SK-N-SH treated with all-trans-retinoic acid at 6 μM for 48 hours (cell line): ENCODE measurements at regions not wholly inside any gene's neighbourhood (a gene's known extent, or its start where the extent isn't known, plus 50 kb on each side); places are given as distances from the start of the nearest gene placed in this dataset.

Experiments
- ARNTL ChIP-seq: fragments of 450-650 bp; formaldehyde crosslinking; IDR thresholded peaks from 2 replicates; pipeline ENCODE4 v1.5.0; 2020; ENCODE audit warnings: low read depth, mild to moderate bottlenecking, moderate library complexity, borderline replicate concordance
- BACH2 ChIP-seq: fragments of 250-450 bp; sonication (Bioruptor Pico); IDR thresholded peaks from 2 replicates; pipeline ENCODE4 v1.9.0; 2021; ENCODE audit warnings: mild to moderate bottlenecking, borderline replicate concordance
- ISL1 ChIP-seq: fragments of 250-450 bp; sonication (Bioruptor Pico); IDR thresholded peaks from 2 replicates; pipeline ENCODE4 v2.1.2; 2022; ENCODE audit warnings: mild to moderate bottlenecking, moderate library complexity
- OSR1 ChIP-seq: fragments of 250-450 bp; sonication (Bioruptor Pico); IDR thresholded peaks from 2 replicates; pipeline ENCODE4 v1.8.0; 2022; ENCODE audit warnings: moderate library complexity, mild to moderate bottlenecking, inconsistent platforms
- PATZ1 ChIP-seq: fragments of 250-450 bp; sonication (Bioruptor Pico); IDR thresholded peaks from 2 replicates; pipeline ENCODE4 v1.8.0; 2020; ENCODE audit warnings: mild to moderate bottlenecking, moderate library complexity, borderline replicate concordance
- RARB ChIP-seq: fragments of 250-450 bp; sonication (Bioruptor Pico); IDR thresholded peaks from 2 replicates; pipeline ENCODE4 v1.8.0; 2021; ENCODE audit warnings: mild to moderate bottlenecking, moderate library complexity
- SNAI2 ChIP-seq: fragments of 250-450 bp; sonication (Bioruptor Pico); IDR thresholded peaks from 2 replicates; pipeline ENCODE4 v1.5.0; 2020; ENCODE audit warnings: mild to moderate bottlenecking, moderate library complexity
- TCF4 ChIP-seq: fragments of 250-450 bp; sonication (Bioruptor Pico); IDR thresholded peaks from 2 replicates; pipeline ENCODE4 v1.8.0; 2021; ENCODE audit warnings: mild to moderate bottlenecking, moderate library complexity, borderline replicate concordance
- TSHZ2 ChIP-seq: fragments of 250-450 bp; sonication (Bioruptor Pico); IDR thresholded peaks from 2 replicates; pipeline ENCODE4 v1.5.0; 2020; ENCODE audit warnings: mild to moderate bottlenecking, moderate library complexity
- ZFP3 ChIP-seq: fragments of 250-450 bp; sonication (Bioruptor Pico); IDR thresholded peaks from 2 replicates; pipeline ENCODE4 v1.5.0; 2020; ENCODE audit warnings: mild to moderate bottlenecking, moderate library complexity
- ZFP30 ChIP-seq: fragments of 450-650 bp; formaldehyde crosslinking; IDR thresholded peaks from 2 replicates; pipeline ENCODE4 v1.5.0; 2022; ENCODE audit warnings: mild to moderate bottlenecking, moderate library complexity
- ZNF70 ChIP-seq: fragments of 450-650 bp; formaldehyde crosslinking; IDR thresholded peaks from 2 replicates; pipeline ENCODE4 v1.5.0; 2020; ENCODE audit warnings: mild to moderate bottlenecking, moderate library complexity

- TF ChIP-seq TSHZ2 (CRISPR knock-in tag), result no peak
- TF ChIP-seq PATZ1, result no peak
- no peak for TF ChIP-seq TCF4
- no peak for TF ChIP-seq ZFP30 (CRISPR knock-in tag)
- no peak for TF ChIP-seq ZNF70 (CRISPR knock-in tag)
- no peak for TF ChIP-seq ARNTL (CRISPR knock-in tag)
- TF ChIP-seq OSR1 (CRISPR knock-in tag), result no peak
- no peak for TF ChIP-seq SNAI2
- TF ChIP-seq ISL1 (CRISPR knock-in tag), result no peak
- TF ChIP-seq ZFP3 (CRISPR knock-in tag), result no peak
- TF ChIP-seq BACH2 (CRISPR knock-in tag), result no peak
- no peak for TF ChIP-seq RARB (CRISPR knock-in tag)
These were observed 462.0 kb upstream of the CLINT1 start for GRCh38 chr5:158320934-158321333.
